ENCODE measurements at regions not wholly inside any gene's neighbourhood (a gene's known extent, or its start where the extent isn't known, plus 50 kb on each side); places are given as distances from the start of the nearest gene placed in this dataset.

DNA sequence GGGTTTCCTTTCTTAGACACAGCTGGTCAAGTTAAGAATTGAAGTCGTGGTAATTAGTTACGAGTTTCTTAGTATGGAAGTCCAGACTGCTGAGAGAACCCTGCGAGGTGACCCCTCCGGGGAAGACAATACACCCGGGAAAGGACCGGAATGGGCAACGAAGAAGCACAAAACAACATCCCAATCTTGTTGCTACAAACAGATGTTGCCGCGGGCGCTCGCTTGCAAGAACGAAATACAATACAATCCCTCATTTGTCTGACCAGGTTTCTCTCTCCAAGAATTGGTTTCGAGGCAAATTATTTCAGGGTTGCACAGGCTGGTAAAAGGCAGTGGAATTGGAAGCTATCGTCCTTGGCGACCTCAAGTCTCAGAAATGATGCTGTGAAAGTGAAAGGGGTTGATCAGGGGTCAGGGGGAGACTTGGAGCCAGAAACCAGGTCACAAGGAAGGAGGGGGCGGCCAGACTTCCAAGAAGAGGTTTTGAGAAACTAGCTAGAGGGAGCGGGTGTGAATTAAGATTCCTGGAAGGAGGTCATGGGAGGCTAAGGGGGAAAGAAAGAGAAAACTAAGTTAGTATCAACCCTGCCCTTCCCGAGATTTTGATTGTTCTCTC, 401.9 kb downstream of the HRH4 start:
- H4K20me1 ChIP-seq (ENCODE audit: insufficient read depth, low read length) = no peaks in the 10 kb centered on the region
- H3K23ac ChIP-seq (ENCODE audit: low read depth, low read length) = no peak overlapping the region
- no peaks in the 10 kb centered on the region for H3K9me3 ChIP-seq (ENCODE audit: control insufficient read depth, insufficient read depth, low read length)
- no peak for TF ChIP-seq BHLHE40 (IDR thresholded peaks at IDR 0.05; ENCODE audit: low read depth, low read length)
- TF ChIP-seq, protein P1, sequence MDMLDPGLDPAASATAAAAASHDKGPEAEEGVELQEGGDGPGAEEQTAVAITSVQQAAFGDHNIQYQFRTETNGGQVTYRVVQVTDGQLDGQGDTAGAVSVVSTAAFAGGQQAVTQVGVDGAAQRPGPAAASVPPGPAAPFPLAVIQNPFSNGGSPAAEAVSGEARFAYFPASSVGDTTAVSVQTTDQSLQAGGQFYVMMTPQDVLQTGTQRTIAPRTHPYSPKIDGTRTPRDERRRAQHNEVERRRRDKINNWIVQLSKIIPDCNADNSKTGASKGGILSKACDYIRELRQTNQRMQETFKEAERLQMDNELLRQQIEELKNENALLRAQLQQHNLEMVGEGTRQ (IDR thresholded peaks at IDR 0.05; ENCODE audit: low read depth, low read length) = no peak
- TF ChIP-seq, protein P2, sequence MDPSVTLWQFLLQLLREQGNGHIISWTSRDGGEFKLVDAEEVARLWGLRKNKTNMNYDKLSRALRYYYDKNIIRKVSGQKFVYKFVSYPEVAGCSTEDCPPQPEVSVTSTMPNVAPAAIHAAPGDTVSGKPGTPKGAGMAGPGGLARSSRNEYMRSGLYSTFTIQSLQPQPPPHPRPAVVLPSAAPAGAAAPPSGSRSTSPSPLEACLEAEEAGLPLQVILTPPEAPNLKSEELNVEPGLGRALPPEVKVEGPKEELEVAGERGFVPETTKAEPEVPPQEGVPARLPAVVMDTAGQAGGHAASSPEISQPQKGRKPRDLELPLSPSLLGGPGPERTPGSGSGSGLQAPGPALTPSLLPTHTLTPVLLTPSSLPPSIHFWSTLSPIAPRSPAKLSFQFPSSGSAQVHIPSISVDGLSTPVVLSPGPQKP (IDR thresholded peaks at IDR 0.05; ENCODE audit: borderline replicate concordance, low read depth, low read length) = no peak
- intact Hi-C loops (cut with micrococcal nuclease) = loop anchor here (10.0 kb wide), 2 partner anchors 98 to 188 kb away; no protein-coding TSS in a partner anchor
- H3K9ac ChIP-seq (ENCODE audit: low read depth, low read length) = no peak overlapping the region
- no peak overlapping the region for H2BK15ac ChIP-seq (ENCODE audit: low read depth, low read length)
- H3K4ac ChIP-seq (ENCODE audit: low read depth, low read length) = no peak overlapping the region; the same call in 1 of the 2 replicates
- H3K27me3 ChIP-seq (ENCODE audit: control insufficient read depth, insufficient read depth, low read length) = no peaks in the 10 kb centered on the region
- DNase-seq (no peak), ATAC-seq (ENCODE audit: low read depth) (no peak)
- no peak overlapping the region for H4K91ac ChIP-seq (ENCODE audit: insufficient read depth, low read depth, low read length)
- H3K56ac ChIP-seq (ENCODE audit: extremely low read depth, insufficient read depth, low read length) = no peak overlapping the region
- H3K27ac ChIP-seq (ENCODE audit: insufficient read depth, low read length) = no peak overlapping the region
- H2AK9ac ChIP-seq (replicated peaks; ENCODE audit: low read depth, low read length, poor library complexity) = no peak overlapping the region
- no peak overlapping the region for H3K4me3 ChIP-seq (ENCODE audit: insufficient read depth, low read depth, low read length)
- H2AFZ ChIP-seq (replicated peaks; ENCODE audit: low read length, poor library complexity) = no peak overlapping the region
- no peak overlapping the region for H2AK5ac ChIP-seq (ENCODE audit: low read depth, low read length)
- H3K9me1 ChIP-seq (ENCODE audit: insufficient read depth, low read length) = peaks cover 4% of the 10 kb centered on the region; the same call in 1 of the 2 replicates
- no peaks in the 10 kb centered on the region for H3K36me3 ChIP-seq (ENCODE audit: control insufficient read depth, insufficient read depth, low read length)
- no peak overlapping the region for H3K14ac ChIP-seq (replicated peaks; ENCODE audit: low read depth, low read length)
- in situ Hi-C loops (cut with MboI; ENCODE audit: low sequenced_read_pairs) = no loop called here
- H2BK5ac ChIP-seq (ENCODE audit: low read depth, low read length, poor library complexity, severe bottlenecking) = no peak overlapping the region
- dilution Hi-C loops (cut with HindIII; ENCODE audit: low sequenced_read_pairs, unreplicated experiment) = no loop called here
- H3K79me1 ChIP-seq (ENCODE audit: low read depth in 1 of 2, low read length in 2 of 2) = no peaks in the 10 kb centered on the region
- H4K8ac ChIP-seq (ENCODE audit: low read depth in 2 of 2, low read length in 2 of 2) = no peak overlapping the region
- H2BK120ac ChIP-seq (ENCODE audit: low read depth, low read length) = no peak overlapping the region
- CTCF ChIA-PET = interaction anchor here (0.6 kb wide), 1 partner anchor 93 kb away, joined by 7 read pairs; no protein-coding TSS in a partner anchor
- BruUV-seq (replicated peaks) = no TSS peak
- H4K5ac ChIP-seq (ENCODE audit: low read depth, low read length) = no peak overlapping the region
- no peak overlapping the region for H3K4me2 ChIP-seq (ENCODE audit: low read depth, low read length)
- H2BK20ac ChIP-seq (ENCODE audit: low read depth, low read length) = peak overlapping the region; percentile 10; the same call in 1 of the 2 replicates
- 82% methylated on average over 2 of the region's 18 CpGs; no CpG with 5 or more reads in 1 of the 2 experiments for WGBS, 2 experiments (ENCODE audit: extremely low coverage in 2 of 2, insufficient read length in 1 of 2)
- H3K18ac ChIP-seq (ENCODE audit: low read depth, low read length) = no peak overlapping the region
- POLR2A ChIA-PET (ENCODE audit: unreplicated experiment) = no interaction called here
- H3K4me1 ChIP-seq (ENCODE audit: control insufficient read depth, insufficient read depth, low read length) = peaks cover 5% of the 10 kb centered on the region; the same call in 1 of the 2 replicates
